ENCODE measurements at regions not wholly inside any gene's neighbourhood (a gene's known extent, or its start where the extent isn't known, plus 50 kb on each side); places are given as distances from the start of the nearest gene placed in this dataset.

DNA sequence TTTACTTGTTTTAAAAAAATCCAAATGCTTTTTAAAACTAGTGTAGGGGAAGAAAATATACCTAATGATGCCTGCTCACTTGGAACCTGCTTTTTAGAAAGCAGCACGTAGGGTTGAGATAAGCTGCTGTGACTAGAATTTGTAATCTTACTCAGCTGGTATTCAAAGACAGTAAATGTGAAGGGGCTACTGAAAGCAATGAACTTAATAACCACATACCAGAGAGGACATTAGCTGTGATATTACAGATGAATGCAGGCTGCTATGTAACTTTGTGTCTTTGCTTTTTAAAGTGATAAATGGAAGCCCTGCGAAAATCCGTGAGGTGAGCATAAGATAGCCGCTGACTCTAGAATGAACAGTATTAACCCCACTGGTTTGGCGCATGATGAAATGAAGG is 124.1 kb downstream of the TRIML1 start:
- Histone ChIP-seq H3K27me3 (no peaks in the 10 kb centered on the region), H3K27ac (replicated peaks in 1 of 4) (no peak overlapping the region), H3K9me3 (no peaks in the 10 kb centered on the region), H3K36me3 (no peaks in the 10 kb centered on the region), H3K4me1 (no peaks in the 10 kb centered on the region), H3K4me3 (no peak overlapping the region)
- WGBS, result 90% methylated on average over 5 of the region's 5 CpGs
- DNase-seq (ENCODE audit: extremely low spot score), result no peak
- TF ChIP-seq POLR2A (IDR thresholded peaks at IDR 0.05; ENCODE audit: low read depth) (no peak), POLR2AphosphoS5 (IDR thresholded peaks at IDR 0.05) (no peak), EP300 (IDR thresholded peaks at IDR 0.05) (no peak), CTCF (IDR thresholded peaks at IDR 0.05) (no peak)
- intact Hi-C loops (cut with DNase I), result no loop called here

- intact Hi-C loops (cut with DNase I), result no loop called here
- TF ChIP-seq EP300 (IDR thresholded peaks at IDR 0.05), result no peak
- no peak for TF ChIP-seq POLR2A (IDR thresholded peaks at IDR 0.05; ENCODE audit: low read depth)
- no peak for TF ChIP-seq POLR2AphosphoS5 (IDR thresholded peaks at IDR 0.05)
- TF ChIP-seq CTCF (IDR thresholded peaks at IDR 0.05), result no peak
- 74% methylated on average over 6 of the region's 6 CpGs for WGBS
Observed at GRCh38 chr4:188266386-188266785, 127.1 kb downstream of the TRIML1 start.

GRCh38 chr4:188268131-188268908 is 129.1 kb downstream of the TRIML1 start:
- 91% methylated on average over 13 of the region's 13 CpGs for WGBS
- Histone ChIP-seq H3K27ac (replicated peaks in 1 of 4) (no peak overlapping the region), H3K4me1 (no peaks in the 10 kb centered on the region), H3K9me3 (no peaks in the 10 kb centered on the region), H3K36me3 (no peaks in the 10 kb centered on the region), H3K27me3 (no peaks in the 10 kb centered on the region), H3K4me3 (no peak overlapping the region)
- TF ChIP-seq EP300 (IDR thresholded peaks at IDR 0.05) (no peak), CTCF (IDR thresholded peaks at IDR 0.05) (no peak), POLR2A (IDR thresholded peaks at IDR 0.05; ENCODE audit: low read depth) (no peak), POLR2AphosphoS5 (IDR thresholded peaks at IDR 0.05) (no peak)
- intact Hi-C loops (cut with DNase I), result no loop called here
- DNase-seq (ENCODE audit: extremely low spot score), result no peak

More at GRCh38 chr4:188266386-188266785, 127.1 kb downstream of the TRIML1 start:
- Histone ChIP-seq H3K4me3 (no peak overlapping the region), H3K27me3 (no peaks in the 10 kb centered on the region), H3K4me1 (no peaks in the 10 kb centered on the region), H3K9me3 (no peaks in the 10 kb centered on the region), H3K27ac (replicated peaks in 1 of 4) (no peak overlapping the region), H3K36me3 (no peaks in the 10 kb centered on the region)
- DNase-seq (ENCODE audit: extremely low spot score), result no peak

DNA sequence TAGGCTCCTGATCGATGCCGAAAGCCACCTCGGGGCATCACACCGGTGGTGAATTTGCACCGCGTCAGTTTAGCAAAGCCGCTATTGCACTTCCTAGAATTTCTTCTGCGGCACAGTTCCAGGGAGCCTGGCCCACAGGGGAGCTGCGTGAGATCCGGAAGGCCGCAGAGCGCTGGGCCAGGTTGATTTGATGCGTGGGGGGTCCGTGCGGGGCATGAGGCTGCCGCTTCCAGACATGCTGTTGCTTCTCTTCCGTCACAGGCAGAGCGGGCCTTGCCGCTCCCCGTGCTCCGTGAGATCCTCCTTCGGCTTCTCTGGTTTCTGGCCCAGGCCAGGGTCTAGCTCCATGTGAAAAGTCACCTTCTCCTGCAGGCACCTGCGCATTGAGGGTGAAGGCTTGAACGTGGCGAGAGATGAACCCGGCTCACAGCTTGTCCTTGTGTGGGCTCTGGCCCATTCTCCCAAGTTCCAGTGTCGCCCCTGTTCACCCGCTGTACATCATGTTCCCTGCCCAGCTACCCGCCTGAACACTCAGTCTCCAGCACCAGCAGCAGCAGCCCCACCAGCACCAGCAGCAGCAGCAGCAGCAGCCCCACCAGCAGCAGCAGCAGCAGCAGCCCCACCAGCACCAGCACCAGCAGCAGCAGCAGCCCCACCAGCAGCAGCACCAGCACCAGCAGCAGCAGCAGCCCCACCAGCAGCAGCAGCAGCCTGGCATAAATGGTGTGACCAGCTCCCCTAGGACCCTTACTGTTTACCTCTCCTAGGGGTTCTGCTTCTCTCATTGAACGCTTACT is 131.2 kb downstream of the TRIML1 start:
- Histone ChIP-seq H3K4me1 (no peaks in the 10 kb centered on the region), H3K9me3 (no peaks in the 10 kb centered on the region), H3K36me3 (no peaks in the 10 kb centered on the region), H3K27me3 (no peaks in the 10 kb centered on the region), H3K4me3 (no peak overlapping the region), H3K27ac (replicated peaks in 1 of 4) (no peak overlapping the region)
- intact Hi-C loops (cut with DNase I), result no loop called here
- DNase-seq (ENCODE audit: extremely low spot score), result no peak
- 95% methylated on average over 25 of the region's 30 CpGs for WGBS
- no peak for TF ChIP-seq CTCF (IDR thresholded peaks at IDR 0.05)
- no peak for TF ChIP-seq POLR2A (IDR thresholded peaks at IDR 0.05; ENCODE audit: low read depth)
- no peak for TF ChIP-seq EP300 (IDR thresholded peaks at IDR 0.05)
- TF ChIP-seq POLR2AphosphoS5 (IDR thresholded peaks at IDR 0.05), result no peak
